Lung (tissue), 11 donors: ENCODE measurements at regions not wholly inside any gene's neighbourhood (a gene's known extent, or its start where the extent isn't known, plus 50 kb on each side); places are given as distances from the start of the nearest gene placed in this dataset.
"Not testable (repeated sequence)": the region's sequence is repeated elsewhere in the genome, so short reads cannot be mapped to it uniquely, and the experiment has no call there.

Experiments used
- ATAC-seq: fragments of 200-7000 bp; cut with Tn5 transposase; one replicate; pipeline ENCODE4 v1.9.1; 2020; ENCODE audit warnings: moderate number of reproducible peaks; ENCODE audit not compliant: insufficient read depth, low FRiP score
- DNase-seq, 3 donors: peaks; one replicate each; pipeline ENCODE4 v3.0.0-alpha.2; 2013 to 2017
- H3K27ac ChIP-seq, 2 donors: one replicate each; pipeline ENCODE4 v1.5.1; 2013; ENCODE audit warnings: mild to moderate bottlenecking in 2 of 2, moderate library complexity in 2 of 2, control low read depth in 1 of 2, inconsistent platforms in 1 of 2, low read depth in 1 of 2, low read length in 1 of 2
- H3K27me3 ChIP-seq, 3 donors: one replicate each; pipeline ENCODE4 v1.5.1; 2013; ENCODE audit warnings: low read length in 2 of 3; ENCODE audit not compliant: control insufficient read depth in 3 of 3, insufficient read depth in 3 of 3
- H3K36me3 ChIP-seq, 4 donors: one replicate each; pipeline ENCODE4 v1.5.1; 2013; ENCODE audit warnings: low read length in 4 of 4, mild to moderate bottlenecking in 1 of 4, moderate library complexity in 1 of 4; ENCODE audit not compliant: control insufficient read depth in 4 of 4, insufficient read depth in 4 of 4
- H3K4me1 ChIP-seq, 5 donors: one replicate each; pipeline ENCODE4 v1.5.1; 2013; ENCODE audit warnings: low read length in 5 of 5, mild to moderate bottlenecking in 2 of 5, moderate library complexity in 1 of 5; ENCODE audit not compliant: control insufficient read depth in 5 of 5, insufficient read depth in 5 of 5
- H3K4me3 ChIP-seq: one replicate; pipeline ENCODE4 v1.5.1; 2013; ENCODE audit warnings: mild to moderate bottlenecking, control low read depth, moderate library complexity
- H3K9ac ChIP-seq, 2 donors: one replicate each; pipeline ENCODE4 v1.5.1; 2013; ENCODE audit warnings: low read length in 2 of 2, control low read depth in 1 of 2; ENCODE audit not compliant: insufficient read depth in 1 of 2
- H3K9me3 ChIP-seq, 4 donors: one replicate each; pipeline ENCODE4 v1.5.1; 2013; ENCODE audit warnings: low read length in 3 of 4, mild to moderate bottlenecking in 1 of 4, moderate library complexity in 1 of 4; ENCODE audit not compliant: control insufficient read depth in 4 of 4, insufficient read depth in 3 of 4
- WGBS, 2 donors: extraction: QIAGEN DNeasy Blood & Tissue Kit; methylation state at CpG; one replicate each; pipeline ENCODE4 v1.1.7; 2013; 5-methylcytosine and 5-hydroxymethylcytosine counted together
- TF ChIP-seq, protein P1 (sequence below): IDR thresholded peaks from 2 replicates; pipeline ENCODE4 v1.5.1; 2012; ENCODE audit warnings: mild to moderate bottlenecking; ENCODE audit errors: control extremely low read depth, extremely low read depth
- donor health status: control.
- donor health status: control.
- donor health status: Bipolar disorder and iron deficiency.
- donor health status: healthy.
- donor health status: DM: yes; HTN: yes; CAD: no.

DNA sequence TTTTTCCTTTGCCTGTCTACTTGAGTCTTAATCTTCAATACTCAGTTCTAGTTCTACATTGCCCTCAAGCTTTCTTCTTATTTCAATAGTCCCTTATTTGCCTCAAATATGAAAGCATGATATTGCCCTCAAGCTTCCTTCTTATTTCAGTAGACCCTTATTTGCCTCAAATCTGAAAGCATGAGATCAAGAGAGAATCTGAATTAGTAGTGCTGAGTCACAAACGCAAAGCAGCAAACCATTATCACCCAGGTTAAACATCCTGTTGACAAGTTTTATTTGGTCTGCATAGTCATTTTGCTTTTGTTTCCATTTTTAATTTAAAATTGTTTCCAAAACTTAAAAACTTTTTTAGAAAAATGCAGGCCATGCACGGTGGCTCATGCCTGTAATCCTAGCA, 583.3 kb upstream of the FSHR start:
- H3K36me3 ChIP-seq: no peaks in the 10 kb centered on the region
- WGBS, 2 donors: 70 to 79% methylated on average over 2 of the region's 2 CpGs
- no peak overlapping the region for H3K9ac ChIP-seq
- no peaks in the 10 kb centered on the region for H3K4me1 ChIP-seq
- no peak overlapping the region for H3K4me3 ChIP-seq
- TF ChIP-seq, protein P1, sequence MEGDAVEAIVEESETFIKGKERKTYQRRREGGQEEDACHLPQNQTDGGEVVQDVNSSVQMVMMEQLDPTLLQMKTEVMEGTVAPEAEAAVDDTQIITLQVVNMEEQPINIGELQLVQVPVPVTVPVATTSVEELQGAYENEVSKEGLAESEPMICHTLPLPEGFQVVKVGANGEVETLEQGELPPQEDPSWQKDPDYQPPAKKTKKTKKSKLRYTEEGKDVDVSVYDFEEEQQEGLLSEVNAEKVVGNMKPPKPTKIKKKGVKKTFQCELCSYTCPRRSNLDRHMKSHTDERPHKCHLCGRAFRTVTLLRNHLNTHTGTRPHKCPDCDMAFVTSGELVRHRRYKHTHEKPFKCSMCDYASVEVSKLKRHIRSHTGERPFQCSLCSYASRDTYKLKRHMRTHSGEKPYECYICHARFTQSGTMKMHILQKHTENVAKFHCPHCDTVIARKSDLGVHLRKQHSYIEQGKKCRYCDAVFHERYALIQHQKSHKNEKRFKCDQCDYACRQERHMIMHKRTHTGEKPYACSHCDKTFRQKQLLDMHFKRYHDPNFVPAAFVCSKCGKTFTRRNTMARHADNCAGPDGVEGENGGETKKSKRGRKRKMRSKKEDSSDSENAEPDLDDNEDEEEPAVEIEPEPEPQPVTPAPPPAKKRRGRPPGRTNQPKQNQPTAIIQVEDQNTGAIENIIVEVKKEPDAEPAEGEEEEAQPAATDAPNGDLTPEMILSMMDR: no peak
- H3K9me3 ChIP-seq: no peaks in the 10 kb centered on the region
- DNase-seq (no peak), ATAC-seq (no peak)
- no peak overlapping the region for H3K27ac ChIP-seq
- H3K27me3 ChIP-seq: no peaks in the 10 kb centered on the region

DNA sequence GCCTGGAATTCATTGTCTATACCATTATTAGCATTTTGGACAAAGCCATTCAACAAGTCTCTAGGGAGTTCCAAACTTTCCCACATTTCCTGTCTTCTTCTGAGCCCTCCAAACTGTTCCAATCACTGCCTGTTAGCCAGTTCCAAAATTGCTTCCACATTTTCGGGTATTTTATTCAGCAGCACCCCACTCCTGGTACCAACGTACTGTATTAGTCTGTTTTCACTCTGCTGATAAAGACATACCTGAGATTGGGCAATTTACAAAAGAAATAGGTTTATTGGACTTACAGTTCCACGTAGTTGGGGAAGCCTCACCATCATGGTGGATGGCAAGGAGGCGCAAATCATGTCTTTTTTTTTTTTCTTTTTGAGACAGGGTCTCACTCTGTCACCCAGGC, 578.6 kb upstream of the FSHR start:
- WGBS, 2 donors: 86 to 89% methylated on average over 4 of the region's 4 CpGs

DNA sequence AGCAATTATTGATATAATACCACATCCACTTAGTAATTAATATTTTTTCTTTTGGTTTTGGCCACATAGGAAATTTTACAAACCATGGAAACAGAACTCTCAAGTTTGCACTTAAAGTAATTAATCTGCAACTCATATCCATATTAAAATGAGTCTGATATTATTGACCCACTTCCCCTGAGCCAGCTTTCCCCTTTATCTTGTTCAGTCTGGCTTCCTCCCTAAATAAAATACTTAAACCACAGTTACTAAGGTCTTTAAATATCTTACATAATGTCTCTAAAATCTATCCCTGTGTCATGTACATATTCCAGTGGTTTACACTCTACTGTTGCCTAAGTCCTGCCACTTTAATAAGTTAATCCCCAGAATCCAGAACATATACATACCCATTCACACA, 564.9 kb upstream of the FSHR start:
- no peak for ATAC-seq
- no peak overlapping the region for H3K9ac ChIP-seq
- H3K27ac ChIP-seq: no peak overlapping the region
- H3K4me1 ChIP-seq: peaks cover 0 to 4% (median 0%) of the 10 kb centered on the region in 5 donors
- no peaks in the 10 kb centered on the region for H3K36me3 ChIP-seq
- H3K4me3 ChIP-seq: no peak overlapping the region
- no peaks in the 10 kb centered on the region for H3K9me3 ChIP-seq
- TF ChIP-seq, protein P1: no peak
- no peak for DNase-seq
- no peaks in the 10 kb centered on the region for H3K27me3 ChIP-seq

More for the DNA sequence above, 578.6 kb upstream of the FSHR start:
- H3K27ac ChIP-seq, ATAC-seq, H3K4me1 ChIP-seq, H3K4me3 ChIP-seq, H3K9me3 ChIP-seq, H3K9ac ChIP-seq, H3K36me3 ChIP-seq, DNase-seq, H3K27me3 ChIP-seq: not testable (repeated sequence)

DNA sequence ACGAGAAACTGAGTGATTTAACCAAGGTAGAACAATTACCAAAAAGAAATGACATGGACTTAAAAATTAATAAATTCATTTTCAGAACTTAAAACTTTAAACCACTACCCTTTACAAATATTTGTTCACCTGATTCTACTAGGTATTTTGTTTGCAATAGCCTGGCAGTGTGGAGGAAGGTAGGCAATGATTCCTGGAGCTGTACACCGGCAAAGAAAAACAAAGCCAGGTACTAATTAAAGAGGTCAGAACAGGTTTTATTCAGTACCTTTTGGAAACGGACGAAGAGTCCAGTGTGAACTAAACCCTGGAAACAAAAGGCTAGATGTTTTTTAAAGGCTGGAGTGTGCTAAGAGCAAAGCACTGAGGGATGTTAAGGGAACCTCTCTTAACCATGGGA, 561.3 kb upstream of the FSHR start:
- peaks cover 0 to 4% (median 0%) of the 10 kb centered on the region in 5 donors for H3K4me1 ChIP-seq
- H3K9ac ChIP-seq: no peak overlapping the region
- H3K9me3 ChIP-seq: no peaks in the 10 kb centered on the region
- no peaks in the 10 kb centered on the region for H3K27me3 ChIP-seq
- no peak for ATAC-seq
- no peak overlapping the region for H3K4me3 ChIP-seq
- peak in 2 of 3 donors; percentile 3 to 10 for DNase-seq
- 62 to 81% methylated on average over 4 of the region's 4 CpGs for WGBS, 2 donors
- TF ChIP-seq, protein P1: no peak
- H3K27ac ChIP-seq: no peak overlapping the region
- no peaks in the 10 kb centered on the region for H3K36me3 ChIP-seq
